ENCODE measurements at regions not wholly inside any gene's neighbourhood (a gene's known extent, or its start where the extent isn't known, plus 50 kb on each side); places are given as distances from the start of the nearest gene placed in this dataset.
A peak's percentile ranks its signal among the peaks of the same experiment; 100 is the strongest.

DNA sequence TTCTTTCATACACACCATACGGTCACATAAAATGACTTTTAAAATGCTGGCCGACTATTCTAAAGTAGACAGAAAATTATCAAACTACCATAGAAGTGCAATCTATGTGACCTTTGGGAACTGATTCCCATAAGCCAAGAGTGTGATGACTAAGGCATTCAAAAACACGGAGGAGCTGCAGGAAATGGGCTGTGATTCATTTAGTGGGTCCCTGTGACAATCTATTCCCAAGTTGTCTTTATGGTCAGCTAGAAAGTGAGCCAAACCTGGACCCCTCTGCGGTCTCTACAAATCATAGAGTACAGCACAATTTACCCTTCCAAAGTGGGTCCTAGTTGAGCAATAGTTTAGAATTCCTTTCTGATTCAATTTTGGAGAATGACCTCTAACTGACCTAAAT, 251.5 kb upstream of the CBLB start:
- Histone ChIP-seq H3K27ac (no peak overlapping the region), H3K4me3 (no peak overlapping the region)
- TF ChIP-seq, protein P1, sequence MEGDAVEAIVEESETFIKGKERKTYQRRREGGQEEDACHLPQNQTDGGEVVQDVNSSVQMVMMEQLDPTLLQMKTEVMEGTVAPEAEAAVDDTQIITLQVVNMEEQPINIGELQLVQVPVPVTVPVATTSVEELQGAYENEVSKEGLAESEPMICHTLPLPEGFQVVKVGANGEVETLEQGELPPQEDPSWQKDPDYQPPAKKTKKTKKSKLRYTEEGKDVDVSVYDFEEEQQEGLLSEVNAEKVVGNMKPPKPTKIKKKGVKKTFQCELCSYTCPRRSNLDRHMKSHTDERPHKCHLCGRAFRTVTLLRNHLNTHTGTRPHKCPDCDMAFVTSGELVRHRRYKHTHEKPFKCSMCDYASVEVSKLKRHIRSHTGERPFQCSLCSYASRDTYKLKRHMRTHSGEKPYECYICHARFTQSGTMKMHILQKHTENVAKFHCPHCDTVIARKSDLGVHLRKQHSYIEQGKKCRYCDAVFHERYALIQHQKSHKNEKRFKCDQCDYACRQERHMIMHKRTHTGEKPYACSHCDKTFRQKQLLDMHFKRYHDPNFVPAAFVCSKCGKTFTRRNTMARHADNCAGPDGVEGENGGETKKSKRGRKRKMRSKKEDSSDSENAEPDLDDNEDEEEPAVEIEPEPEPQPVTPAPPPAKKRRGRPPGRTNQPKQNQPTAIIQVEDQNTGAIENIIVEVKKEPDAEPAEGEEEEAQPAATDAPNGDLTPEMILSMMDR (IDR thresholded peaks at IDR 0.05): no peak
- no peak for DNase-seq (ENCODE audit: low spot score)

DNA sequence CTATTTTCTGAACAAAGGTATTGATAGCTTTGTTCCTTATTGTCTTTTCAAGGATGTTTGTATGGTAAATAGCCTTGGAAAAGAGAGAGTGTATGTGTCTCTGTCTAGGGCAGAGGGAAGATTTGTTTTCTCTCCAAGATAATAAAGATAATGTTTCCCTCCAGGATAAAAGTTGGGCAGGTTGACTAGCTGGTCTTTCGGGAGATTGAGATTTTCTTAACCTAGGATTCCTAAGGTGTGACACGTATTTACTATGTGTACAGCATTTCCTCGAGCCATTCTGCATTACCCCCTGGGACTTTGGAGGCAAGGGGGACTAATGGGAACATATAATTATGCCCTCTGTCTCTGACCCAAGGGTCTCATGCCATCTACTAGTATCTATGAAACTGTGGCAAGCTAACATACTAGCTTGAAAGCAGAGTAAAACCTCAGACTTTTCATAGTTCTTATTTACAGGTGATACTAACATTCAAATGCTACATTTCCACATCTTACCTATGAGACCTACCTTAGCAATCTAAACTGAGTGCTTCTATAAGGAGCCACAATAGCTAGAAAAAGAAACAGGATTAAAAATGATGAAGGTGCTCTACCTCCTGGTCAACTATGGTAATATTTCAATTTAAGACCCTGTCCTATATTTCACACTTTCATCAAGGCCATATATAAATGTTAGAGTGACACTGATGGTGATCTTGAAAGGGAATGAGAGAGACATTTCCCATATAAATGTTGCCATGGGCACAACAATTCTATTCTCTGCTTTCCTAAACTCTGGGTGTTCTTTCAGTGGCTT, 252.9 kb upstream of the CBLB start:
- TF ChIP-seq, protein P1 (IDR thresholded peaks at IDR 0.05): no peak
- H3K4me3 ChIP-seq: no peak overlapping the region
- no peak overlapping the region for H3K27ac ChIP-seq
- DNase-seq (ENCODE audit: low spot score): no peak

DNA sequence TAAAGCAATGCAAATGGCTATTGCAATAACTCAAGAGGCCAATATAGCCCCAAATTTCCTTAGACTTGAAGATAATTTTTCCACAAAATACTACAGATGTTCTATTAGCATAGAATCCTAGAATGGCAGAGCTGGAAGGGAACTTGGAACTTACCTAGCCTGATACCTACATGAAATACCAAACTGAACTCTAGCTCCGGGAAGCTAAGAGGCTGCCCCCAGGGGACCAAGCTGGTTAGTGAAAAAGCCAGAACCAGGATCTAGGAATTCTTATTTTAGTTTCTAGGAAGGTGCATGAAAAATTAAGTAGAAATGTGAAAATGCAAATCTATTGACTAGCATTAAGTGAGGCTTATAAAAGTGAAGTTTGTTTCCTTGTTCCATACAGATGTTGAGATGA, 256.0 kb upstream of the CBLB start:
- DNase-seq (ENCODE audit: low spot score): no peak
- TF ChIP-seq, protein P1 (IDR thresholded peaks at IDR 0.05): no peak
- Histone ChIP-seq H3K27ac (no peak overlapping the region), H3K4me3 (no peak overlapping the region)

DNA sequence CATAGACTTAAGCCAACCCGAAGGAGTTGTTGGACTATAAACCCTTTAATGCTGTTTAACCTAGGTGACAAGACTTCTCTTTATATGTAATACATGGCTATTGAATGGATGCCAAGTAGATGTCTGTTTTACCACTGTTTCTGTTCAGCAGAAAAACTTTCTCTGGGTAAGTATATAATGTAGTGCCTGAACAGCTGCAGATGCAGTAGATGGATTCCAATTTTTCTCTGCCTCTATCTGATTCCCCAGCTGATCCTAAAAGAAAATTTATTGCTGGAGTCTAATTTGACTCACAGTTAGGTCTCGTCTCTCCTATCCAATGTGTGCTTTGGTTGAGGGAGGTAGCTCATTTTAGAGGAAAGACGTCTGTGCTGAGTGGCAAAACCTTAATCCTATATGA, 256.5 kb upstream of the CBLB start:
- TF ChIP-seq, protein P1 (IDR thresholded peaks at IDR 0.05): no peak
- Histone ChIP-seq H3K4me3 (no peak overlapping the region), H3K27ac (no peak overlapping the region)
- no peak for DNase-seq (ENCODE audit: low spot score)

DNA sequence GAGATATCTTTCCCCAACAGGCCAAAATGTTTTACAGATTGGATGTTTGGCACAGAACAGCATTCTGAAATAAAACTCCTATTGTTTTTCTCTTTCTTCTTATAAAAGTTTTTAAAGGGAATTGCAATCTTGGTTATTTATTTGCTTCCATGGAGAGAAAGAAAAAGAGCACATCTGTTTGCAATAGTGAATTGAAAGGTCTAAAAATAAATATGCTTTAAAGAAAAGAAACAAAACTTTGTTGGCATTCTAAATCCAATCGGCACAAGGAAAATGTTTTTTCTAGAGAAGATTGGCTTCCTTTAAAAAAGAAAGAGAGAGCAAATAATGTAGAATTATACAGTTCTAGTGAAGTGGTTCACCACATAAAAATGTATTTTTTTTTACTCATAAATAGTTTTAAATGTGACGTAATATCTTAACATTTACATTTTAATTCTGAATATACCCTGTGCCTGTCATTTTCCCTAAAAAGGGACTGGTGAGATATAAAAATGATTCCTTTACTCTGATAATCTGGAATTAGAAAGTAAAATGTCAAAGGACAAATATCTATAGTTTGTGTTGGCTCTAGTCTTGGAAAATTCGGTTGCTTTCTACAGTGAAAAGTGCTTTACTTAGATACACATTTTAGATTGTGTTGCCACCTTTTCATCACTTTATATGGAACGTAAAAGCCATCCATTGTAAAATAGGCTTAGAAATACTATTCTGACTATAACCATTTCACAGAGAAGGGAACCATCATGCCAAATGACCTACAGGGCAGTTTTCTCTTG, 257.4 kb upstream of the CBLB start:
- no peak for DNase-seq (ENCODE audit: low spot score)

DNA sequence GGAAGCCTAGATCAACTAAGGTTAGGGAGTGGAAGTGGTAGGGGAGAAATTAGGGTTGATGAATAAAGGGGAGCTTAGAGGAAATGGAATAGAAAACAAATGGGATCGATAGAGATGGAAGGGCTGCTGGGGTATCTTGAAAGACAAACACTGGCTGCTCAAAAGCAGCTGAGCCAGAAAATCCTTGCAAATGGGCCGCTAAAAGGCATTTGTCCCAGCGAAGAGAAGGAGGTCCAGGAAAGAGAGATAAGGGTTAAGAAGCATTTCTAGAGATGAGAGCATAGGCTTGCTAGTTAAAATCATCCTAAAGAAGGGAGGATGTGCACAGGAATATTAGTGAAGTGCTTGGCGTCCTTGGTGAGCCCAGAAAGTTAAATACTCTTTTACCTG, 258.0 kb upstream of the CBLB start:
- TF ChIP-seq, protein P1 (IDR thresholded peaks at IDR 0.05): no peak
- Histone ChIP-seq H3K27ac (peak overlapping the region; percentile 20 to 33), H3K4me3 (no peak overlapping the region)
- no peak for DNase-seq (ENCODE audit: low spot score)

More for the DNA sequence above, 257.4 kb upstream of the CBLB start:
- Histone ChIP-seq H3K4me3 (no peak overlapping the region), H3K27ac (peak overlapping the region; percentile 20 to 33)
- TF ChIP-seq, protein P1 (IDR thresholded peaks at IDR 0.05): no peak
